HEK293 (cell line): ENCODE measurements at regions not wholly inside any gene's neighbourhood (a gene's known extent, or its start where the extent isn't known, plus 50 kb on each side); places are given as distances from the start of the nearest gene placed in this dataset.

ENCODE experiments used
- CTCF ChIA-PET: fragments of 350-600 bp; formaldehyde crosslinking; extraction: SDS; loops from one replicate; lab custom pipeline; 2021; ENCODE audit warnings: antibody characterized with exemption; lab: Yijun Ruan, JAX
- POLR2A ChIA-PET: fragments of 300-600 bp; formaldehyde crosslinking; extraction: SDS; loops from one replicate; lab custom pipeline; 2020; ENCODE audit warnings: antibody characterized with exemption, inconsistent platforms; lab: Yijun Ruan, JAX
- H3K27ac ChIP-seq: fragments of 200-500 bp; sonication (Bioruptor generic); 2 replicates; pipeline ENCODE4 v1.5.1; 2014; ENCODE audit warnings: low read depth, low read length, control low read depth, inconsistent platforms; ENCODE audit errors: extremely low read depth
- H3K36me3 ChIP-seq, 2 experiments: fragments of 200-500 bp in 1 of 2; sonication (Bioruptor generic) in 1 of 2; 1 replicate in 1 of 2; 2 replicates in 1 of 2; pipeline ENCODE4 v1.5.1; 2014 to 2017; ENCODE audit warnings: inconsistent platforms in 2 of 2, low read length in 2 of 2; ENCODE audit not compliant: control insufficient read depth in 2 of 2, insufficient read depth in 1 of 2
- H3K4me1 ChIP-seq: fragments of 200-500 bp; sonication (Bioruptor generic); 2 replicates; pipeline ENCODE4 v1.5.1; 2014; ENCODE audit warnings: mild to moderate bottlenecking, low read length, inconsistent platforms; ENCODE audit not compliant: control insufficient read depth, insufficient read depth
- H3K4me3 ChIP-seq: 2 replicates; pipeline ENCODE4 v1.5.1; 2011; ENCODE audit warnings: low read depth, mild to moderate bottlenecking, control low read depth, low read length, moderate library complexity
- H3K9me3 ChIP-seq: fragments of 200-500 bp; sonication (Bioruptor generic); 2 replicates; pipeline ENCODE4 v1.5.1; 2014; ENCODE audit warnings: low read depth, low read length, inconsistent platforms; ENCODE audit not compliant: control insufficient read depth, insufficient read depth
- HOXC10 ChIP-seq: sonication (generic); formaldehyde crosslinking; IDR thresholded peaks from 2 replicates; pipeline ENCODE4 v1.8.1; 2023; ENCODE audit warnings: mild to moderate bottlenecking, missing genetic modification reagents
- KLF16 ChIP-seq: fragments of 450-650 bp; formaldehyde crosslinking; IDR thresholded peaks from 2 replicates; pipeline ENCODE4 v1.5.1; 2017; ENCODE audit warnings: missing biosample characterization, missing genetic modification characterization
- PRDM1 ChIP-seq: fragments of 450-650 bp; formaldehyde crosslinking; IDR thresholded peaks from 2 replicates; pipeline ENCODE4; 2016; ENCODE audit warnings: missing biosample characterization, missing genetic modification characterization
- TCF7L2 ChIP-seq: IDR thresholded peaks from 2 replicates; pipeline ENCODE4 v1.6.1; 2011; ENCODE audit warnings: low read depth, mild to moderate bottlenecking, inconsistent platforms, low read length, moderate library complexity, borderline replicate concordance
- ZBTB8A ChIP-seq: fragments of 450-650 bp; formaldehyde crosslinking; IDR thresholded peaks from 2 replicates; pipeline ENCODE4 v1.5.1; 2016; ENCODE audit warnings: missing biosample characterization, missing genetic modification characterization
- ZEB2 ChIP-seq: fragments of 450-650 bp; formaldehyde crosslinking; IDR thresholded peaks from 2 replicates; pipeline ENCODE4 v1.5.1; 2016; ENCODE audit warnings: missing biosample characterization, missing genetic modification characterization
- ZNF157 ChIP-seq: fragments of 450-650 bp; formaldehyde crosslinking; IDR thresholded peaks from 2 replicates; pipeline ENCODE4 v1.5.1; 2016; ENCODE audit warnings: missing biosample characterization, missing genetic modification characterization
- ZNF175 ChIP-seq: fragments of 450-650 bp; formaldehyde crosslinking; IDR thresholded peaks from 2 replicates; pipeline ENCODE4 v1.5.1; 2016; ENCODE audit warnings: missing biosample characterization, missing genetic modification characterization
- ZNF239 ChIP-seq: fragments of 450-650 bp; formaldehyde crosslinking; IDR thresholded peaks from 2 replicates; pipeline ENCODE4 v1.5.1; 2016; ENCODE audit warnings: missing biosample characterization, missing genetic modification characterization
- ZNF423 ChIP-seq: fragments of 450-650 bp; formaldehyde crosslinking; IDR thresholded peaks from 2 replicates; pipeline ENCODE4 v1.5.1; 2016; ENCODE audit warnings: missing biosample characterization, missing genetic modification characterization
- ZNF449 ChIP-seq: fragments of 450-650 bp; formaldehyde crosslinking; IDR thresholded peaks from 2 replicates; pipeline ENCODE4 v1.5.1; 2017; ENCODE audit warnings: missing biosample characterization, mild to moderate bottlenecking, missing genetic modification characterization, moderate library complexity
- ZNF473 ChIP-seq: fragments of 450-650 bp; formaldehyde crosslinking; IDR thresholded peaks from 2 replicates; pipeline ENCODE4 v1.5.1; 2017; ENCODE audit warnings: missing biosample characterization, missing genetic modification characterization
- ZNF514 ChIP-seq: fragments of 450-650 bp; formaldehyde crosslinking; IDR thresholded peaks from 2 replicates; pipeline ENCODE4 v1.5.1; 2016; ENCODE audit warnings: missing biosample characterization, missing genetic modification characterization
- ZNF596 ChIP-seq: fragments of 450-650 bp; IDR thresholded peaks from 2 replicates; pipeline ENCODE4 v1.5.0; 2018; ENCODE audit warnings: missing biosample characterization, mild to moderate bottlenecking, missing genetic modification characterization, moderate library complexity
- ZNF654 ChIP-seq: fragments of 450-650 bp; formaldehyde crosslinking; IDR thresholded peaks from 2 replicates; pipeline ENCODE4 v1.5.1; 2016; ENCODE audit warnings: low read depth, missing biosample characterization, missing genetic modification characterization
- ZNF677 ChIP-seq: fragments of 450-650 bp; IDR thresholded peaks from 2 replicates; pipeline ENCODE4 v1.5.0; 2018; ENCODE audit warnings: missing biosample characterization, mild to moderate bottlenecking, missing genetic modification characterization, moderate library complexity
- TF ChIP-seq, protein P1 (sequence below): fragments of 450-650 bp; formaldehyde crosslinking; IDR thresholded peaks from 2 replicates; pipeline ENCODE4 v1.5.1; 2016; ENCODE audit warnings: missing biosample characterization, missing genetic modification characterization
- TF ChIP-seq, protein P2 (sequence below): fragments of 450-650 bp; formaldehyde crosslinking; IDR thresholded peaks from 2 replicates; pipeline ENCODE4 v1.5.1; 2016; ENCODE audit warnings: missing biosample characterization, missing genetic modification characterization
- TF ChIP-seq, protein P3 (sequence below): fragments of 450-650 bp; formaldehyde crosslinking; IDR thresholded peaks from 2 replicates; pipeline ENCODE4 v1.5.1; 2016; ENCODE audit warnings: missing biosample characterization, missing genetic modification characterization
- TF ChIP-seq, protein P4 (sequence below): fragments of 450-650 bp; formaldehyde crosslinking; IDR thresholded peaks from 2 replicates; pipeline ENCODE4 v1.5.1; 2016; ENCODE audit warnings: missing biosample characterization, missing genetic modification characterization
- TF ChIP-seq, protein P5 (sequence below): fragments of 450-650 bp; formaldehyde crosslinking; IDR thresholded peaks from 2 replicates; pipeline ENCODE4 v1.5.1; 2016; ENCODE audit warnings: missing biosample characterization, missing genetic modification characterization, low read depth

- H3K9me3 ChIP-seq = no peaks in the 10 kb centered on the region
- TF ChIP-seq ZNF654 (tag by site-specific recombination) (no peak), KLF16 (tag by site-specific recombination) (no peak), PRDM1 (tag by site-specific recombination) (no peak), ZNF677 (no peak), ZNF239 (tag by site-specific recombination) (no peak), ZEB2 (tag by site-specific recombination) (no peak), ZNF175 (tag by site-specific recombination) (no peak), TCF7L2 (no peak)
- TF ChIP-seq, protein P1, sequence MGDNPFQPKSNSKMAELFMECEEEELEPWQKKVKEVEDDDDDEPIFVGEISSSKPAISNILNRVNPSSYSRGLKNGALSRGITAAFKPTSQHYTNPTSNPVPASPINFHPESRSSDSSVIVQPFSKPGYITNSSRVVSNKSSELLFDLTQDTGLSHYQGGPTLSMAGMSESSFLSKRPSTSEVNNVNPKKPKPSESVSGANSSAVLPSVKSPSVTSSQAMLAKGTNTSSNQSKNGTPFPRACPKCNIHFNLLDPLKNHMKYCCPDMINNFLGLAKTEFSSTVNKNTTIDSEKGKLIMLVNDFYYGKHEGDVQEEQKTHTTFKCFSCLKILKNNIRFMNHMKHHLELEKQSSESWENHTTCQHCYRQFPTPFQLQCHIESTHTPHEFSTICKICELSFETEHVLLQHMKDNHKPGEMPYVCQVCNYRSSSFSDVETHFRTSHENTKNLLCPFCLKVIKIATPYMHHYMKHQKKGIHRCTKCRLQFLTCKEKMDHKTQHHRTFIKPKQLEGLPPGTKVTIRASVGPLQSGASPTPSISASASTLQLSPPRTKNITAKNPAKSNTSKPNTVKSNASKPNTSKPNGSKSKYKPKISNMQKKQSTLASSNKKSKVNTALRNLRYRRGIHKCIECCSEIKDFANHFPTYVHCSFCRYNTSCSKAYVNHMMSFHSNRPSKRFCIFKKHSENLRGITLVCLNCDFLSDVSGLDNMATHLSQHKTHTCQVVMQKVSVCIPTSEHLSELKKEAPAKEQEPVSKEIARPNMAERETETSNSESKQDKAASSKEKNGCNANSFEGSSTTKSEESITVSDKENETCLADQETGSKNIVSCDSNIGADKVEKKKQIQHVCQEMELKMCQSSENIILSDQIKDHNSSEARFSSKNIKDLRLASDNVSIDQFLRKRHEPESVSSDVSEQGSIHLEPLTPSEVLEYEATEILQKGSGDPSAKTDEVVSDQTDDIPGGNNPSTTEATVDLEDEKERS (tag by site-specific recombination) = no peak
- TF ChIP-seq, protein P2, sequence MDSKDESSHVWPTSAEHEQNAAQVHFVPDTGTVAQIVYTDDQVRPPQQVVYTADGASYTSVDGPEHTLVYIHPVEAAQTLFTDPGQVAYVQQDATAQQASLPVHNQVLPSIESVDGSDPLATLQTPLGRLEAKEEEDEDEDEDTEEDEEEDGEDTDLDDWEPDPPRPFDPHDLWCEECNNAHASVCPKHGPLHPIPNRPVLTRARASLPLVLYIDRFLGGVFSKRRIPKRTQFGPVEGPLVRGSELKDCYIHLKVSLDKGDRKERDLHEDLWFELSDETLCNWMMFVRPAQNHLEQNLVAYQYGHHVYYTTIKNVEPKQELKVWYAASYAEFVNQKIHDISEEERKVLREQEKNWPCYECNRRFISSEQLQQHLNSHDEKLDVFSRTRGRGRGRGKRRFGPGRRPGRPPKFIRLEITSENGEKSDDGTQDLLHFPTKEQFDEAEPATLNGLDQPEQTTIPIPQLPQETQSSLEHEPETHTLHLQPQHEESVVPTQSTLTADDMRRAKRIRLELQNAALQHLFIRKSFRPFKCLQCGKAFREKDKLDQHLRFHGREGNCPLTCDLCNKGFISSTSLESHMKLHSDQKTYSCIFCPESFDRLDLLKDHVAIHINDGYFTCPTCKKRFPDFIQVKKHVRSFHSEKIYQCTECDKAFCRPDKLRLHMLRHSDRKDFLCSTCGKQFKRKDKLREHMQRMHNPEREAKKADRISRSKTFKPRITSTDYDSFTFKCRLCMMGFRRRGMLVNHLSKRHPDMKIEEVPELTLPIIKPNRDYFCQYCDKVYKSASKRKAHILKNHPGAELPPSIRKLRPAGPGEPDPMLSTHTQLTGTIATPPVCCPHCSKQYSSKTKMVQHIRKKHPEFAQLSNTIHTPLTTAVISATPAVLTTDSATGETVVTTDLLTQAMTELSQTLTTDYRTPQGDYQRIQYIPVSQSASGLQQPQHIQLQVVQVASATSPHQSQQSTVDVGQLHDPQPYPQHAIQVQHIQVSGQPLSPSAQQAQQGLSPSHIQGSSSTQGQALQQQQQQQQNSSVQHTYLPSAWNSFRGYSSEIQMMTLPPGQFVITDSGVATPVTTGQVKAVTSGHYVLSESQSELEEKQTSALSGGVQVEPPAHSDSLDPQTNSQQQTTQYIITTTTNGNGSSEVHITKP = no peak
- H3K4me1 ChIP-seq = no peaks in the 10 kb centered on the region
- no peak overlapping the region for H3K4me3 ChIP-seq
- H3K36me3 ChIP-seq = no peaks in the 10 kb centered on the region
- CTCF ChIA-PET = no interaction called here
- no peak overlapping the region for H3K27ac ChIP-seq
- POLR2A ChIA-PET = no interaction called here
These were observed 237.7 kb upstream of the MEF2C start for GRCh38 chr5:89120719-89121118.

GRCh38 chr5:89117124-89117644, 234.2 kb upstream of the MEF2C start:
- Histone ChIP-seq H3K36me3 (no peaks in the 10 kb centered on the region), H3K4me1 (no peaks in the 10 kb centered on the region), H3K9me3 (no peaks in the 10 kb centered on the region), H3K27ac (no peak overlapping the region), H3K4me3 (no peak overlapping the region)
- ChIA-PET POLR2A (no interaction called here), CTCF (no interaction called here)
- TF ChIP-seq ZBTB8A (tag by site-specific recombination) (no peak), ZNF514 (no peak), ZNF423 (no peak), HOXC10 (CRISPR knock-in tag) (no peak), ZNF157 (tag by site-specific recombination) (no peak), ZNF449 (tag by site-specific recombination) (no peak), ZNF473 (no peak), ZNF596 (tag by site-specific recombination) (no peak)
- TF ChIP-seq, protein P3, sequence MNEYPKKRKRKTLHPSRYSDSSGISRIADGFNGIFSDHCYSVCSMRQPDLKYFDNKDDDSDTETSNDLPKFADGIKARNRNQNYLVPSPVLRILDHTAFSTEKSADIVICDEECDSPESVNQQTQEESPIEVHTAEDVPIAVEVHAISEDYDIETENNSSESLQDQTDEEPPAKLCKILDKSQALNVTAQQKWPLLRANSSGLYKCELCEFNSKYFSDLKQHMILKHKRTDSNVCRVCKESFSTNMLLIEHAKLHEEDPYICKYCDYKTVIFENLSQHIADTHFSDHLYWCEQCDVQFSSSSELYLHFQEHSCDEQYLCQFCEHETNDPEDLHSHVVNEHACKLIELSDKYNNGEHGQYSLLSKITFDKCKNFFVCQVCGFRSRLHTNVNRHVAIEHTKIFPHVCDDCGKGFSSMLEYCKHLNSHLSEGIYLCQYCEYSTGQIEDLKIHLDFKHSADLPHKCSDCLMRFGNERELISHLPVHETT (tag by site-specific recombination) = no peak
- TF ChIP-seq, protein P4, sequence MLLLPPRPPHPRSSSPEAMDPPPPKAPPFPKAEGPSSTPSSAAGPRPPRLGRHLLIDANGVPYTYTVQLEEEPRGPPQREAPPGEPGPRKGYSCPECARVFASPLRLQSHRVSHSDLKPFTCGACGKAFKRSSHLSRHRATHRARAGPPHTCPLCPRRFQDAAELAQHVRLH (tag by site-specific recombination) = no peak
- TF ChIP-seq, protein P5, sequence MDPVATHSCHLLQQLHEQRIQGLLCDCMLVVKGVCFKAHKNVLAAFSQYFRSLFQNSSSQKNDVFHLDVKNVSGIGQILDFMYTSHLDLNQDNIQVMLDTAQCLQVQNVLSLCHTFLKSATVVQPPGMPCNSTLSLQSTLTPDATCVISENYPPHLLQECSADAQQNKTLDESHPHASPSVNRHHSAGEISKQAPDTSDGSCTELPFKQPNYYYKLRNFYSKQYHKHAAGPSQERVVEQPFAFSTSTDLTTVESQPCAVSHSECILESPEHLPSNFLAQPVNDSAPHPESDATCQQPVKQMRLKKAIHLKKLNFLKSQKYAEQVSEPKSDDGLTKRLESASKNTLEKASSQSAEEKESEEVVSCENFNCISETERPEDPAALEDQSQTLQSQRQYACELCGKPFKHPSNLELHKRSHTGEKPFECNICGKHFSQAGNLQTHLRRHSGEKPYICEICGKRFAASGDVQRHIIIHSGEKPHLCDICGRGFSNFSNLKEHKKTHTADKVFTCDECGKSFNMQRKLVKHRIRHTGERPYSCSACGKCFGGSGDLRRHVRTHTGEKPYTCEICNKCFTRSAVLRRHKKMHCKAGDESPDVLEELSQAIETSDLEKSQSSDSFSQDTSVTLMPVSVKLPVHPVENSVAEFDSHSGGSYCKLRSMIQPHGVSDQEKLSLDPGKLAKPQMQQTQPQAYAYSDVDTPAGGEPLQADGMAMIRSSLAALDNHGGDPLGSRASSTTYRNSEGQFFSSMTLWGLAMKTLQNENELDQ = no peak
